Caco-2 (cell line): ENCODE measurements at regions not wholly inside any gene's neighbourhood (a gene's known extent, or its start where the extent isn't known, plus 50 kb on each side); places are given as distances from the start of the nearest gene placed in this dataset.
"Not testable (repeated sequence)": the region's sequence is repeated elsewhere in the genome, so short reads cannot be mapped to it uniquely, and the experiment has no call there.

Experiments used
- BruUV-seq: library from RNA; stranded (reverse); fragments of 400-500 nt; replicated peaks from 2 replicates; lab custom pipeline; 2021; lab: Mats Ljungman, UMichigan
- CTCF ChIA-PET: fragments of 300-600 bp; sonication (Branson Sonifier 250); formaldehyde crosslinking; loops from one replicate; lab custom pipeline; 2022; ENCODE audit warnings: antibody characterized with exemption; lab: Charles Lee
- POLR2A ChIA-PET: fragments of 300-600 bp; sonication (Branson Sonifier 250); formaldehyde crosslinking; loops from one replicate; lab custom pipeline; 2022; ENCODE audit warnings: antibody characterized with exemption; lab: Charles Lee
- DNase-seq, 2 experiments: peaks; one replicate each; pipeline versions ENCODE4 v3.0.0 to v3.0.0-alpha.2; 2020 to 2022
- H3K27me3 ChIP-seq: replicated peaks from 2 replicates; pipeline ENCODE4 v1.6.0; 2011; ENCODE audit warnings: low read length; ENCODE audit not compliant: control insufficient read depth, insufficient read depth
- H3K36me3 ChIP-seq: 2 replicates; pipeline ENCODE4 v1.5.1; 2011; ENCODE audit warnings: low read length; ENCODE audit not compliant: control insufficient read depth, insufficient read depth
- H3K4me1 ChIP-seq: fragments of 250-450 bp; sonication (Bioruptor Pico); 2 replicates; pipeline ENCODE4 v1.5.1; 2020; ENCODE audit warnings: mild to moderate bottlenecking
- H3K4me3 ChIP-seq: 2 replicates; pipeline ENCODE4 v1.5.1; 2011; ENCODE audit warnings: low read depth, mild to moderate bottlenecking, control low read depth, low read length
- H3K9me3 ChIP-seq: fragments of 250-450 bp; sonication (Bioruptor Pico); 2 replicates; pipeline ENCODE4 v1.5.1; 2020; ENCODE audit warnings: mild to moderate bottlenecking, moderate library complexity
- H3K27ac Mint-ChIP-seq: one replicate; pipeline ENCODE4 v1.8.0; 2022; ENCODE audit warnings: mixed read lengths; ENCODE audit not compliant: unreplicated experiment
- H3K27me3 Mint-ChIP-seq: one replicate; pipeline ENCODE4 v1.8.0; 2022; ENCODE audit warnings: mixed read lengths; ENCODE audit not compliant: insufficient read depth, unreplicated experiment
- H3K36me3 Mint-ChIP-seq: one replicate; pipeline ENCODE4 v1.8.0; 2022; ENCODE audit warnings: mild to moderate bottlenecking, mixed read lengths; ENCODE audit not compliant: insufficient read depth, unreplicated experiment
- H3K4me1 Mint-ChIP-seq: one replicate; pipeline ENCODE4 v1.8.0; 2022; ENCODE audit warnings: low read depth, mixed read lengths; ENCODE audit not compliant: unreplicated experiment
- H3K4me3 Mint-ChIP-seq: one replicate; pipeline ENCODE4 v1.8.0; 2022; ENCODE audit warnings: mild to moderate bottlenecking, moderate library complexity, mixed read lengths; ENCODE audit not compliant: unreplicated experiment
- H3K9me3 Mint-ChIP-seq: one replicate; pipeline ENCODE4 v1.8.0; 2022; ENCODE audit warnings: mixed read lengths; ENCODE audit not compliant: unreplicated experiment
- intact Hi-C: fragments of 100-400 bp; cut with micrococcal nuclease; formaldehyde crosslinking; loops from one replicate; pipeline ENCODE4 v1.10.0; 2022; ENCODE audit not compliant: unreplicated experiment
- TF ChIP-seq, protein P1 (sequence below), 2 experiments: fragments of 200-600 bp in 1 of 2; IDR thresholded peaks; 1 replicate in 1 of 2; 2 replicates in 1 of 2; pipeline versions ENCODE4 v1.5.1 to v1.8.0; 2011 to 2022; ENCODE audit warnings: antibody characterized with exemption in 1 of 2, control low read depth in 1 of 2, inconsistent platforms in 1 of 2, low read depth in 1 of 2, low read length in 1 of 2, mild to moderate bottlenecking in 1 of 2, moderate library complexity in 1 of 2; ENCODE audit not compliant: insufficient read depth in 1 of 2, severe bottlenecking in 1 of 2, unreplicated experiment in 1 of 2

DNA sequence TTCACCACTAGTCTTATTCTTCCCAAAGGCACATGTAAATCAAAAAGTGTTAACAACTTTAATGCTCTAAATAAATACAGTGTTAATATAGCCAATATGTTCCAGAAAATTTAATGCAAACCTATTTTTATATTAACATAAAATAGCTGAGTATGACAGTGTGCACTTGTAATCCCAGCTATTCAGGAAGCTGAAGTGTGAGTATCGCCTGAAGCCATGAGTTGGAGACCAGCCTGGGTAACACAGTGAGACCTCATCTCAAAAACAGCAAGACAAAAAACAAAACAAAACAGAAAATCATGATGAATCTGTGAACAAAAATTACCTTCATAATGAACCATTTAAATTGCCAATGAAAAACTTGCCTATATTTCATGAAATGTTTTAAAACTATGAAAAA is 798.9 kb downstream of the SLC6A15 start:
- H3K4me1 ChIP-seq = no peaks in the 10 kb centered on the region
- no TSS peak for BruUV-seq
- H3K27me3 ChIP-seq = no peaks in the 10 kb centered on the region
- H3K9me3 Mint-ChIP-seq = no peaks in the 10 kb centered on the region
- ChIA-PET CTCF (no interaction called here), POLR2A (no interaction called here)
- no peak overlapping the region for H3K27ac Mint-ChIP-seq
- H3K4me1 Mint-ChIP-seq = no peaks in the 10 kb centered on the region
- DNase-seq = no peak
- no peaks in the 10 kb centered on the region for H3K36me3 Mint-ChIP-seq
- H3K4me3 ChIP-seq = no peak overlapping the region
- H3K27me3 Mint-ChIP-seq = no peaks in the 10 kb centered on the region
- no peak overlapping the region for H3K4me3 Mint-ChIP-seq
- no peaks in the 10 kb centered on the region for H3K36me3 ChIP-seq
- H3K9me3 ChIP-seq = no peaks in the 10 kb centered on the region
- intact Hi-C loops = no loop called here
- TF ChIP-seq, protein P1, sequence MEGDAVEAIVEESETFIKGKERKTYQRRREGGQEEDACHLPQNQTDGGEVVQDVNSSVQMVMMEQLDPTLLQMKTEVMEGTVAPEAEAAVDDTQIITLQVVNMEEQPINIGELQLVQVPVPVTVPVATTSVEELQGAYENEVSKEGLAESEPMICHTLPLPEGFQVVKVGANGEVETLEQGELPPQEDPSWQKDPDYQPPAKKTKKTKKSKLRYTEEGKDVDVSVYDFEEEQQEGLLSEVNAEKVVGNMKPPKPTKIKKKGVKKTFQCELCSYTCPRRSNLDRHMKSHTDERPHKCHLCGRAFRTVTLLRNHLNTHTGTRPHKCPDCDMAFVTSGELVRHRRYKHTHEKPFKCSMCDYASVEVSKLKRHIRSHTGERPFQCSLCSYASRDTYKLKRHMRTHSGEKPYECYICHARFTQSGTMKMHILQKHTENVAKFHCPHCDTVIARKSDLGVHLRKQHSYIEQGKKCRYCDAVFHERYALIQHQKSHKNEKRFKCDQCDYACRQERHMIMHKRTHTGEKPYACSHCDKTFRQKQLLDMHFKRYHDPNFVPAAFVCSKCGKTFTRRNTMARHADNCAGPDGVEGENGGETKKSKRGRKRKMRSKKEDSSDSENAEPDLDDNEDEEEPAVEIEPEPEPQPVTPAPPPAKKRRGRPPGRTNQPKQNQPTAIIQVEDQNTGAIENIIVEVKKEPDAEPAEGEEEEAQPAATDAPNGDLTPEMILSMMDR (IDR thresholded peaks at IDR 0.05; ENCODE audit: insufficient read depth in 1 of 2, low read depth in 1 of 2, low read length in 1 of 2, severe bottlenecking in 1 of 2, unreplicated experiment in 1 of 2) = no peak

DNA sequence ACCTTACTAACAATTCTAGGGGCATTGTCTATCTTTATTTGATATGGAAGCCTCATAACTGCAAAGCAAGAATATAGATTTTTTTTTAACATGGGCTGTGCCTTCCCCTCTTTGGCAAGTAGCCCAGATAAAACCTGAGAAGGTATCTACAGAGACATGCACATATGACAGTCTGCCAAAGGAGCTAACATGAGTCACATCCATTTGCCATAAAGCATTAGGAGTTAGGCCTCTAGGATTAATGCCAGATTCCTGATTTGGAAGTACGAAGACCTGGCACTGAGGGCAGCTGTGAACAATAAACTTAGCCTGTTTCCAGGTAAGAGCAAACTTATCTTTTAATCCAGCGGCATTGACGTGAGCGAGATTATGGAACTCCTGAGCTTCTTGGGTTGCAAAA is 808.7 kb downstream of the SLC6A15 start:
- BruUV-seq, H3K4me3 Mint-ChIP-seq, H3K4me1 Mint-ChIP-seq, H3K27me3 ChIP-seq, H3K27me3 Mint-ChIP-seq, H3K36me3 ChIP-seq, H3K9me3 ChIP-seq, H3K36me3 Mint-ChIP-seq, CTCF ChIA-PET, H3K27ac Mint-ChIP-seq, H3K4me3 ChIP-seq, H3K4me1 ChIP-seq, intact Hi-C loops, DNase-seq, POLR2A ChIA-PET: not testable (repeated sequence)
- peaks cover 51% of the 10 kb centered on the region for H3K9me3 Mint-ChIP-seq

DNA sequence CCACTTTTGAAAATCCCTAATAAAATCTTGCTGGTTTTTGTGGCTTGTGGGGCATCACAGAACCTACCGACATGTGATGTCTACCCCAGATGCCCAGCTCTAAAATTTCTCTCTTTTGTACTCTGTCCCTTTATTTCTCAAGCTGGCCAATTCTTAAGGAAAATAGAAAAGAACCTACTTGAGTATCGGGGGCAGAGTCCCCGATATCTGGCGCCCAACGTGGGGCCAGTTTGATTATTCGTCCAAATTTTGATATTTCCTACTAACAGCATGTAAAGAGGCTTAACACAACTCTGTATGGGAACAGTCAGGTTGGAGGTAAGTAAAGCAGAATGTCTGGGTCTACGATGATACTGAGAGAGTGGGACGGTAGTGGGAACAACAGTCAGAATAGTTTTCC is 810.6 kb downstream of the SLC6A15 start:
- peaks cover 43% of the 10 kb centered on the region for H3K9me3 Mint-ChIP-seq
- H3K36me3 Mint-ChIP-seq, H3K4me3 Mint-ChIP-seq: not testable (repeated sequence)

DNA sequence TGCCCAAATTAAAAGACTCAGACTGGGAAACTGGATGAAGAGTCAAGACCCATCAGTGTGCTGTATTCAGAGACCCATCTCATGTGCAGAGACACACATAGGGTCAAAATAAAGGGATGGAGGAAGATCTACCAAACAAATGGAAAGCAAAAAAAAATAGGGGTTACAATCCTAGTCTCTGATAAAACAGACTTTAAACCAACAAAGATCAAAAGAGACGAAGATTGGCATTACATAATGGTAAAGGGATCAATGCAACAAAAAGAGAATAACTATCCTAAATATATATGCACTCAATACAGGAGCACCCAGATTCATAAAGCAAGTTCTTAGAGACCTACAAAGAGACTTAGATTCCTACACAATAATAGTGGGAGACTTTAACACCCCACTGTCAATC is 813.0 kb downstream of the SLC6A15 start:
- H3K27me3 ChIP-seq, H3K4me3 Mint-ChIP-seq, CTCF ChIA-PET, BruUV-seq, DNase-seq, intact Hi-C loops, H3K9me3 ChIP-seq, H3K27me3 Mint-ChIP-seq, H3K36me3 Mint-ChIP-seq, H3K27ac Mint-ChIP-seq, H3K4me1 ChIP-seq, H3K4me1 Mint-ChIP-seq, H3K36me3 ChIP-seq, POLR2A ChIA-PET, H3K4me3 ChIP-seq: not testable (repeated sequence)
- peaks cover 55% of the 10 kb centered on the region for H3K9me3 Mint-ChIP-seq

More for the DNA sequence above, 810.6 kb downstream of the SLC6A15 start:
- CTCF ChIA-PET, intact Hi-C loops, POLR2A ChIA-PET, H3K27me3 ChIP-seq, H3K4me3 ChIP-seq, H3K27ac Mint-ChIP-seq, H3K36me3 ChIP-seq, DNase-seq, H3K4me1 Mint-ChIP-seq, BruUV-seq, H3K9me3 ChIP-seq, H3K27me3 Mint-ChIP-seq, H3K4me1 ChIP-seq: not testable (repeated sequence)
